GM12874 (cell line): ENCODE measurements at regions not wholly inside any gene's neighbourhood (a gene's known extent, or its start where the extent isn't known, plus 50 kb on each side); places are given as distances from the start of the nearest gene placed in this dataset.

Experiments
- CTCF ChIP-seq: IDR thresholded peaks from 2 replicates; pipeline ENCODE4 v1.5.1; 2011; ENCODE audit warnings: low read depth, mild to moderate bottlenecking, control low read depth, low read length, moderate library complexity; ENCODE audit not compliant: insufficient read depth

GRCh38 chr3:16668776-16669545 lies 63.7 kb upstream of the DAZL start:
- TF ChIP-seq CTCF, result no peak

- no peak for TF ChIP-seq CTCF
These were observed 65.0 kb upstream of the DAZL start for GRCh38 chr3:16670191-16670590.

- TF ChIP-seq CTCF, result no peak
These were observed 66.5 kb upstream of the DAZL start for GRCh38 chr3:16671690-16672089.

GRCh38 chr3:16673530-16673929 lies 68.3 kb upstream of the DAZL start:
- TF ChIP-seq CTCF, result no peak

GRCh38 chr3:16675805-16676204 lies 70.6 kb upstream of the DAZL start:
- no peak for TF ChIP-seq CTCF

- TF ChIP-seq CTCF, result no peak
These were observed 81.5 kb upstream of the DAZL start for GRCh38 chr3:16686679-16687078.

GRCh38 chr3:16687221-16687620 lies 82.0 kb upstream of the DAZL start:
- TF ChIP-seq CTCF, result no peak
